ENCODE measurements at regions not wholly inside any gene's neighbourhood (a gene's known extent, or its start where the extent isn't known, plus 50 kb on each side); places are given as distances from the start of the nearest gene placed in this dataset.

DNA sequence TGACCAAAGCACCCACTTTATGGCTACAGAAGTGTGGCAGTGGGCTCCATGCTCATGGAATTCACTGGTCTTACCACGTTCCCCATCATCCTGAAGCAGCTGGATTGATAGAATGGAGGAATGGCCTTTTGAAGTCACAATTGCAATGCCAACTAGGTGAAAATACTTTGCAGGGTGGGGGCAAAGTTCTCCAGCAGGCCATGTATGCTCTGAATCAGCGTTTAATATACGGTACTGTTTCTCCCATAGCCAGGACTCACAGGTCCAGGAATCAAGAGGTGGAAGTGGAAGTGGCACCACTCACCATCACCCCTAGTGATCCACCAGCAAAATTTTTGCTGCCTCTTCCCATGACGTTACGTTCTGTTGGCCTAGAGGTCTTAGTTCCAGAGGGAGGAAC is 60.5 kb upstream of the GMDS start:
- TF ChIP-seq, protein P1, sequence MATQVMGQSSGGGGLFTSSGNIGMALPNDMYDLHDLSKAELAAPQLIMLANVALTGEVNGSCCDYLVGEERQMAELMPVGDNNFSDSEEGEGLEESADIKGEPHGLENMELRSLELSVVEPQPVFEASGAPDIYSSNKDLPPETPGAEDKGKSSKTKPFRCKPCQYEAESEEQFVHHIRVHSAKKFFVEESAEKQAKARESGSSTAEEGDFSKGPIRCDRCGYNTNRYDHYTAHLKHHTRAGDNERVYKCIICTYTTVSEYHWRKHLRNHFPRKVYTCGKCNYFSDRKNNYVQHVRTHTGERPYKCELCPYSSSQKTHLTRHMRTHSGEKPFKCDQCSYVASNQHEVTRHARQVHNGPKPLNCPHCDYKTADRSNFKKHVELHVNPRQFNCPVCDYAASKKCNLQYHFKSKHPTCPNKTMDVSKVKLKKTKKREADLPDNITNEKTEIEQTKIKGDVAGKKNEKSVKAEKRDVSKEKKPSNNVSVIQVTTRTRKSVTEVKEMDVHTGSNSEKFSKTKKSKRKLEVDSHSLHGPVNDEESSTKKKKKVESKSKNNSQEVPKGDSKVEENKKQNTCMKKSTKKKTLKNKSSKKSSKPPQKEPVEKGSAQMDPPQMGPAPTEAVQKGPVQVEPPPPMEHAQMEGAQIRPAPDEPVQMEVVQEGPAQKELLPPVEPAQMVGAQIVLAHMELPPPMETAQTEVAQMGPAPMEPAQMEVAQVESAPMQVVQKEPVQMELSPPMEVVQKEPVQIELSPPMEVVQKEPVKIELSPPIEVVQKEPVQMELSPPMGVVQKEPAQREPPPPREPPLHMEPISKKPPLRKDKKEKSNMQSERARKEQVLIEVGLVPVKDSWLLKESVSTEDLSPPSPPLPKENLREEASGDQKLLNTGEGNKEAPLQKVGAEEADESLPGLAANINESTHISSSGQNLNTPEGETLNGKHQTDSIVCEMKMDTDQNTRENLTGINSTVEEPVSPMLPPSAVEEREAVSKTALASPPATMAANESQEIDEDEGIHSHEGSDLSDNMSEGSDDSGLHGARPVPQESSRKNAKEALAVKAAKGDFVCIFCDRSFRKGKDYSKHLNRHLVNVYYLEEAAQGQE (IDR thresholded peaks at IDR 0.05; ENCODE audit: borderline replicate concordance in 1 of 2, low read depth in 1 of 2, low read length in 2 of 2): no peak
- TF ChIP-seq, protein P2, sequence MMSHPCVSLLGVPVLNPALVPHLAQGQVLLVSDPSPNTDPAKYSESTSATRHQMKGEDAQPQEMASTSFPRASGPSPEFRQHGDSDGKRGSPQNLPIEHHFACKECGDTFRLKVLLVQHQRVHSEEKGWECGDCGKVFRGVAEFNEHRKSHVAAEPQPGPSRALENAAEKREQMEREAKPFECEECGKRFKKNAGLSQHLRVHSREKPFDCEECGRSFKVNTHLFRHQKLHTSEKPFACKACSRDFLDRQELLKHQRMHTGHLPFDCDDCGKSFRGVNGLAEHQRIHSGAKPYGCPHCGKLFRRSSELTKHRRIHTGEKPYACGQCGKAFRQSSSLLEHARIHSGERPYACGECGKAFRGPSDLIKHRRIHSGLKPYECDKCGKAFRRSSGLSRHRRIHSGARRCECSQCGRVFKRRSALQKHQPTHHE (CRISPR knock-in tag; IDR thresholded peaks at IDR 0.05; ENCODE audit: borderline replicate concordance): no peak
- no peak for TF ChIP-seq ZZZ3 (CRISPR knock-in tag; IDR thresholded peaks at IDR 0.05; ENCODE audit: borderline replicate concordance)
